Upper lobe of left lung (tissue), 6 donors: ENCODE measurements at regions not wholly inside any gene's neighbourhood (a gene's known extent, or its start where the extent isn't known, plus 50 kb on each side); places are given as distances from the start of the nearest gene placed in this dataset.

Source experiments
- ATAC-seq, 2 donors: fragments of 200-7000 bp; cut with Tn5 transposase; one replicate each; pipeline ENCODE4 v1.9.1; 2022; ENCODE audit warnings: mild to moderate bottlenecking in 2 of 2, moderate library complexity in 2 of 2; ENCODE audit not compliant: low FRiP score in 2 of 2
- DNase-seq, 2 donors: peaks; one replicate each; pipeline ENCODE4 v3.0.0-alpha.2; 2019 to 2020
- H3K27ac ChIP-seq, 4 donors: fragments of 200-600 bp; sonication (generic); one replicate each; pipeline ENCODE4 v1.5.1; 2016 to 2019
- H3K27me3 ChIP-seq, 4 donors: fragments of 200-600 bp; sonication (generic); one replicate each; pipeline ENCODE4 v1.5.1; 2017 to 2019
- H3K36me3 ChIP-seq, 4 donors: fragments of 200-600 bp; sonication (generic); one replicate each; pipeline ENCODE4 v1.5.1; 2016 to 2019
- H3K4me1 ChIP-seq, 4 donors: fragments of 200-600 bp; sonication (generic); one replicate each; pipeline ENCODE4 v1.5.1; 2018 to 2019
- H3K4me3 ChIP-seq, 4 donors: fragments of 200-600 bp; sonication (generic); one replicate each; pipeline ENCODE4 v1.5.1; 2017 to 2019; ENCODE audit warnings: mild to moderate bottlenecking in 2 of 4, moderate library complexity in 1 of 4
- H3K9me3 ChIP-seq, 4 donors: fragments of 200-600 bp; sonication (generic); one replicate each; pipeline ENCODE4 v1.5.1; 2018 to 2019
- CTCF ChIP-seq, 6 experiments: fragments of 450-650 bp in 4 of 6; fragments of 200-600 bp in 2 of 6; sonication (generic) in 2 of 6; IDR thresholded peaks; one replicate each; pipeline ENCODE4 v1.5.1; 2016 to 2019; ENCODE audit warnings: antibody characterized with exemption in 6 of 6
- EP300 ChIP-seq, 4 donors: sonication (generic); formaldehyde crosslinking; IDR thresholded peaks; one replicate each; pipeline ENCODE4 v1.5.1; 2017; ENCODE audit warnings: antibody characterized with exemption in 4 of 4, control low read depth in 2 of 4
- POLR2A ChIP-seq, 4 donors: fragments of 450-650 bp; IDR thresholded peaks; one replicate each; pipeline ENCODE4 v1.5.1; 2016 to 2017; ENCODE audit warnings: antibody characterized with exemption in 4 of 4, mild to moderate bottlenecking in 2 of 4
- POLR2AphosphoS5 ChIP-seq, 2 donors: sonication (generic); formaldehyde crosslinking; IDR thresholded peaks; one replicate each; pipeline ENCODE4 v1.5.1; 2017; ENCODE audit warnings: antibody characterized with exemption in 2 of 2
- WGBS, 2 donors: methylation state at CpG; one replicate each; pipeline ENCODE4 v1.1.5; 2017 to 2018; 5-methylcytosine and 5-hydroxymethylcytosine counted together
- donor health status: DM: no; HTN: no; CAD: no; lungs with moderate emphysema.
- donor health status: DM: no; HTN: yes; CAD: no; lungs with severe emphysema.

DNA sequence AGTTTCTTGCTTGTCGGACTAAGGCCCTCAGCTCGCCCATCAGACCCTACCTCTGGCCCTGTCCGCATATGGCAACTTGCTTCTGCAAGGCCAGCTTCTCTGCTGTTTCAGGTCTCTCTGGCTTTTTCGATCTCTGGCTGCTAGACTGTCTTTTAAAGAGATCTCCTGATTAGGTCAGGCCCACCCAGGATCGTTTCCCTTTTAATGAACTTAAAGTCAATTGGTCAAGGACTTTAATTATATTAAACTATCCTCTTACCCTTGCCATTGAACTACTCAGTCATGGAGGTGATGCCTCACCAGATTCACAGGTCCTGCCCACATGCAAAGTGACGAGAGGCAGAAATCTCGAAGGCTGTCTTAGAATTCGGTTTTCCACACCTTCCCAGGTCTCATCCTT lies 670.9 kb downstream of the GATA3 start:
- no peaks in the 10 kb centered on the region for H3K36me3 ChIP-seq
- WGBS, 2 donors: 82 to 86% methylated on average over 8 of the region's 8 CpGs
- DNase-seq (no peak), ATAC-seq (no peak)
- H3K9me3 ChIP-seq: peaks cover 0 to 5% (median 0%) of the 10 kb centered on the region in 4 donors
- TF ChIP-seq POLR2AphosphoS5 (IDR thresholded peaks at IDR 0.05) (no peak), POLR2A (IDR thresholded peaks at IDR 0.05) (no peak), CTCF (IDR thresholded peaks at IDR 0.05) (no peak), EP300 (IDR thresholded peaks at IDR 0.05) (no peak)
- no peaks in the 10 kb centered on the region for H3K27me3 ChIP-seq
- H3K27ac ChIP-seq: no peak overlapping the region
- no peak overlapping the region for H3K4me3 ChIP-seq
- no peaks in the 10 kb centered on the region for H3K4me1 ChIP-seq

DNA sequence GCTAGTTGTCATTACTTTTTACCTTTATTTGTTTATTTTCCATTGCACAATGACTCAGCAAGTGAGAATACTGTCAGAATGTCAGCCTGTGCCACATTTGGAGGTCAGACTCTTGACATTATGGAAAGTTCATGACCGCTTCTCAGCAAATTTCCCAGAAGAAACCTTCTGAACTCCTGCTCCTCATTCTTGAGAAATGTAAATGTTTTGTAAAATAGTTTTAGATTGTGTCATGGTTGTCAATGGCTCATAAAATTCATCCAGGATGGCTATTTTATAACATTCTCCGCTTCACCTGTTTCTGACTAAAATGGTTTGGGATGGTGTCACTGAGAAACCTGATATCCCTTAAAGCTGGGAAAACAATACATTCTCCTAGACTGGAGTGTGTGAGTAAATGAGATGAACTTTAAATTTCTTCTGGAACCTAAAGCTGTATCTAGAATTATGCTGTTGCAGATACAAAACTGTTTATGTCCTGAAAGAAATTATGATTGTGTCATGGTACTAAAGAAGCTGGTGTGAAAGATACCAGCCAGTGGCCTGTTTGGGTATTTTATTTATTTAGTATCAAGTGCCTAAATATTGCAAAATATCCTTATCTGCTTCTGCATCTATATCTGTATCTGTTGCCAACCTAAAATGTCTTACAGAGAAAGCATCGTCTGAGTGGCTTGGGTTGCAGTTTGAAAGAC lies 671.7 kb downstream of the GATA3 start:
- 77 to 78% methylated on average over 3 of the region's 3 CpGs for WGBS, 2 donors
- no peak overlapping the region for H3K4me3 ChIP-seq
- DNase-seq (no peak), ATAC-seq (no peak)
- H3K27ac ChIP-seq: no peak overlapping the region
- no peak for TF ChIP-seq POLR2A (IDR thresholded peaks at IDR 0.05)
- TF ChIP-seq CTCF (IDR thresholded peaks at IDR 0.05): no peak
- TF ChIP-seq POLR2AphosphoS5 (IDR thresholded peaks at IDR 0.05): no peak
- TF ChIP-seq EP300 (IDR thresholded peaks at IDR 0.05): no peak
- H3K27me3 ChIP-seq: no peaks in the 10 kb centered on the region
- no peaks in the 10 kb centered on the region for H3K4me1 ChIP-seq
- H3K36me3 ChIP-seq: no peaks in the 10 kb centered on the region
- peaks cover 0 to 5% (median 0%) of the 10 kb centered on the region in 4 donors for H3K9me3 ChIP-seq

- no peak overlapping the region for H3K4me3 ChIP-seq
- no peak for DNase-seq
- H3K4me1 ChIP-seq: no peaks in the 10 kb centered on the region
- no peak for ATAC-seq
- no peaks in the 10 kb centered on the region for H3K27me3 ChIP-seq
- no peaks in the 10 kb centered on the region for H3K36me3 ChIP-seq
- WGBS, 2 donors: 45 to 60% methylated on average over 5 of the region's 5 CpGs
- TF ChIP-seq CTCF (IDR thresholded peaks at IDR 0.05): no peak
- no peak for TF ChIP-seq POLR2A (IDR thresholded peaks at IDR 0.05)
- TF ChIP-seq POLR2AphosphoS5 (IDR thresholded peaks at IDR 0.05): no peak
- no peak for TF ChIP-seq EP300 (IDR thresholded peaks at IDR 0.05)
- no peak overlapping the region for H3K27ac ChIP-seq
- peaks cover 0 to 5% (median 0%) of the 10 kb centered on the region in 4 donors for H3K9me3 ChIP-seq
Observed at GRCh38 chr10:8726779-8727084, 672.2 kb downstream of the GATA3 start.

- DNase-seq: no peak
- Histone ChIP-seq H3K4me1 (no peaks in the 10 kb centered on the region), H3K4me3 (no peak overlapping the region), H3K27ac (no peak overlapping the region), H3K27me3 (no peaks in the 10 kb centered on the region), H3K36me3 (no peaks in the 10 kb centered on the region), H3K9me3 (no peaks in the 10 kb centered on the region)
- WGBS, 2 donors: 77 to 82% methylated on average over 18 of the region's 18 CpGs
- no peak for ATAC-seq
- TF ChIP-seq CTCF (IDR thresholded peaks at IDR 0.05): no peak
- TF ChIP-seq POLR2AphosphoS5 (IDR thresholded peaks at IDR 0.05): no peak
- no peak for TF ChIP-seq POLR2A (IDR thresholded peaks at IDR 0.05)
- TF ChIP-seq EP300 (IDR thresholded peaks at IDR 0.05): no peak
Observed at GRCh38 chr10:8731121-8732095, 676.9 kb downstream of the GATA3 start.
